ENCODE measurements at regions not wholly inside any gene's neighbourhood (a gene's known extent, or its start where the extent isn't known, plus 50 kb on each side); places are given as distances from the start of the nearest gene placed in this dataset.

DNA sequence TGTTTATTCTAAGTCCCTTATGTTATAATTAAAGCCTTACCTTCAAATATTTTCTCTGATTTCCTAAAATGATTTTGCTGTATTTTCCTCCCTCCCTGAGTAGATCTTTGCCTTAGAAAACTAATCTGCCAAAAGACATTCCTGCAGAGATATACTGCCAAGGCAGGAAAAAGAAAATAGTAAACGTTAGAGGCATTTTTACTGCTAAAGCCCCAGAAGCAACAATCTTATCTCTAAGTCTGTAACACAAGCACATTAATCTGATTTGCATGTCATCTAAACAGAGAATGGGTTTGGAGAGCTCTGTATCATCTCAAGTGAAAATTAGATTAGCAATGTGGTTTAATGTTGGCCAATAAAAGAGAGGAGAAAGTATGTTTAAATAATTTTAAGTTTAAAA is 847.7 kb downstream of the MAT2B start:
- DNase-seq (ENCODE audit: low read depth, low spot score) = no peak
- Histone ChIP-seq H3K27ac (ENCODE audit: low read length) (no peak overlapping the region), H3K4me1 (ENCODE audit: control insufficient read depth, insufficient read depth, low read length) (no peaks in the 10 kb centered on the region), H3K4me3 (ENCODE audit: low read length) (no peak overlapping the region), H3K9me3 (ENCODE audit: control insufficient read depth, insufficient read depth, low read length) (no peaks in the 10 kb centered on the region), H3K27me3 (ENCODE audit: control insufficient read depth, insufficient read depth, low read length) (no peaks in the 10 kb centered on the region), H3K36me3 (ENCODE audit: control insufficient read depth, insufficient read depth, low read length) (no peaks in the 10 kb centered on the region)
- no CpG with 5 or more reads among the region's 1 CpG for WGBS (ENCODE audit: insufficient coverage, insufficient read length)

GRCh38 chr5:164354139-164354751 is 848.8 kb downstream of the MAT2B start:
- H3K9me3 ChIP-seq (ENCODE audit: control insufficient read depth, insufficient read depth, low read length) = no peaks in the 10 kb centered on the region
- WGBS (ENCODE audit: insufficient coverage, insufficient read length) = 100% methylated on average over 1 of the region's 7 CpGs
- no peaks in the 10 kb centered on the region for H3K27me3 ChIP-seq (ENCODE audit: control insufficient read depth, insufficient read depth, low read length)
- DNase-seq (ENCODE audit: low read depth, low spot score) = no peak
- H3K4me1 ChIP-seq (ENCODE audit: control insufficient read depth, insufficient read depth, low read length) = no peaks in the 10 kb centered on the region
- H3K27ac ChIP-seq (ENCODE audit: low read length) = no peak overlapping the region
- no peaks in the 10 kb centered on the region for H3K36me3 ChIP-seq (ENCODE audit: control insufficient read depth, insufficient read depth, low read length)
- H3K4me3 ChIP-seq (ENCODE audit: low read length) = no peak overlapping the region

- Histone ChIP-seq H3K4me3 (ENCODE audit: low read length) (no peak overlapping the region), H3K36me3 (ENCODE audit: control insufficient read depth, insufficient read depth, low read length) (no peaks in the 10 kb centered on the region), H3K4me1 (ENCODE audit: control insufficient read depth, insufficient read depth, low read length) (no peaks in the 10 kb centered on the region), H3K27me3 (ENCODE audit: control insufficient read depth, insufficient read depth, low read length) (no peaks in the 10 kb centered on the region), H3K9me3 (ENCODE audit: control insufficient read depth, insufficient read depth, low read length) (no peaks in the 10 kb centered on the region), H3K27ac (ENCODE audit: low read length) (no peak overlapping the region)
- no peak for DNase-seq (ENCODE audit: low read depth, low spot score)
- no CpG with 5 or more reads among the region's 3 CpGs for WGBS (ENCODE audit: insufficient coverage, insufficient read length)
These were observed 849.9 kb downstream of the MAT2B start for GRCh38 chr5:164355267-164355830.

DNA sequence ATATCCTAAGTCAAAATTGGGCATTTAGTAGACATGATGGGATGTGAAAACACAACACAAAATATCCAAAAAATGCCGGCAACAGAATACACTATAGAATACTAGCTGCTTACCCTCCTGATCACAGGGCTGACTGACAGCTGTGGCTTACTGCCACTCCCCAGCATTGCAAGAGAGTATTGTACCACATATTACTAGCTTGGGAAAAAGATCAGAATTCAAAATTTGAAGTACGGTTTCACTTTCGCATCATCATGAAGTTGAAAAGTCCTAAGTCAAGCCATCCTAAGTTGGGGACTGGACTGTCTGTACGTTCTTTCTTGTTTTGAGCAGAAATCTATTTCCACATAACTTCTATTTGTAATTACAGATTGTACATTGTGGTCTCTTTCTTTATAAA is 851.4 kb downstream of the MAT2B start:
- H3K36me3 ChIP-seq (ENCODE audit: control insufficient read depth, insufficient read depth, low read length) = no peaks in the 10 kb centered on the region
- no peak overlapping the region for H3K4me3 ChIP-seq (ENCODE audit: low read length)
- no peak for DNase-seq (ENCODE audit: low read depth, low spot score)
- H3K27ac ChIP-seq (ENCODE audit: low read length) = no peak overlapping the region
- H3K9me3 ChIP-seq (ENCODE audit: control insufficient read depth, insufficient read depth, low read length) = no peaks in the 10 kb centered on the region
- no CpG with 5 or more reads among the region's 4 CpGs for WGBS (ENCODE audit: insufficient coverage, insufficient read length)
- H3K4me1 ChIP-seq (ENCODE audit: control insufficient read depth, insufficient read depth, low read length) = no peaks in the 10 kb centered on the region
- H3K27me3 ChIP-seq (ENCODE audit: control insufficient read depth, insufficient read depth, low read length) = no peaks in the 10 kb centered on the region

GRCh38 chr5:164357395-164358033 is 852.1 kb downstream of the MAT2B start:
- DNase-seq (ENCODE audit: low read depth, low spot score) = no peak
- Histone ChIP-seq H3K9me3 (ENCODE audit: control insufficient read depth, insufficient read depth, low read length) (no peaks in the 10 kb centered on the region), H3K27me3 (ENCODE audit: control insufficient read depth, insufficient read depth, low read length) (no peaks in the 10 kb centered on the region), H3K4me3 (ENCODE audit: low read length) (no peak overlapping the region), H3K36me3 (ENCODE audit: control insufficient read depth, insufficient read depth, low read length) (no peaks in the 10 kb centered on the region), H3K4me1 (ENCODE audit: control insufficient read depth, insufficient read depth, low read length) (no peaks in the 10 kb centered on the region), H3K27ac (ENCODE audit: low read length) (no peak overlapping the region)
- WGBS (ENCODE audit: insufficient coverage, insufficient read length) = no CpG with 5 or more reads among the region's 5 CpGs

GRCh38 chr5:164358531-164359259 is 853.3 kb downstream of the MAT2B start:
- Histone ChIP-seq H3K36me3 (ENCODE audit: control insufficient read depth, insufficient read depth, low read length) (no peaks in the 10 kb centered on the region), H3K4me1 (ENCODE audit: control insufficient read depth, insufficient read depth, low read length) (no peaks in the 10 kb centered on the region), H3K9me3 (ENCODE audit: control insufficient read depth, insufficient read depth, low read length) (no peaks in the 10 kb centered on the region), H3K4me3 (ENCODE audit: low read length) (no peak overlapping the region), H3K27ac (ENCODE audit: low read length) (no peak overlapping the region), H3K27me3 (ENCODE audit: control insufficient read depth, insufficient read depth, low read length) (no peaks in the 10 kb centered on the region)
- no CpG with 5 or more reads among the region's 4 CpGs for WGBS (ENCODE audit: insufficient coverage, insufficient read length)
- no peak for DNase-seq (ENCODE audit: low read depth, low spot score)

DNA sequence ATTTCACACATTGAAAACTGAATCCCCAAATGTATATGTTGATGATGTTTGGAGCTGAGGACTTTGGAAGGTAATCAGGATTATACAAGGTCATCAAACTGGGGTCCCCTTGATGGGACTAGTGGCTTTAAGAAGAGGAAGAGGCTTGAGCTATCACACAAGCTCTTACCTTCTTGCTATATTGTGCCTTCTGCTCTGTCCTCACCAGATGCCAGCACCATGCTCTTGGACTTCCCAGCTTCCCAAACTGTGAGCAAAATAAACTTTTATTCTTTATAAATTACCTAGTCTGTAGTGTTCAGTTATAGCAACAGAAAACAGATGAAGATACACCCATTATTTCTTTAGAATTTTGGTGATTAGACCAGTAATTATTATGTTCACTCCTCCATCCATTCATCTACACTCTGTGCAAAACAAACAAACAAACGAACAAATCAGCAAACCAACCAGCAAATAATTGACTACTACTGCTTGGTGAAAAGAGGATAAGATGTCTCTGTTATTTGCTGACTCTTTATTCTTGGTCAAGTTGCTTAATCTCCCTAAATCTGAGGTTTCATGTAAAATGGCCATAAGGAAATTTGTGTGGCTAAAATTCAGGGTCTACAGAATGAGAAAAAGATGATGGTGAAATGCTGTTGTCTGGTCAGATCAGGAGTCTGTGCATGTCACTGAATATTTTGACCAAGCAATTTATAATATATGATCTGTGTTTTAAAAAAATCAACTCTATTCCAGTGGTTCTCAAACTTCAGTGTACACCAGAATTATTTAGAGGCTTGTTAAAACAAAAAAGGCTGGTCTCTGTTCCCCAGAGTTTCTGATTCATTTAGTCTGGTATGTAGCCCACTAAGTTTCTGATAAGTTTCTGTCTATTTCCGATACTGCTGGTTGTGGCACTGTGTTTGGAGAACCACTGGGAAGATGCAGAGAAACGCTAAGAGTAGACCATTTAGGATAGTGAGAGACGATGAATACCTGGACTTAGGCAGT is 854.1 kb downstream of the MAT2B start:
- Histone ChIP-seq H3K4me3 (ENCODE audit: low read length) (no peak overlapping the region), H3K4me1 (ENCODE audit: control insufficient read depth, insufficient read depth, low read length) (no peaks in the 10 kb centered on the region), H3K9me3 (ENCODE audit: control insufficient read depth, insufficient read depth, low read length) (no peaks in the 10 kb centered on the region), H3K27ac (ENCODE audit: low read length) (no peak overlapping the region), H3K27me3 (ENCODE audit: control insufficient read depth, insufficient read depth, low read length) (no peaks in the 10 kb centered on the region), H3K36me3 (ENCODE audit: control insufficient read depth, insufficient read depth, low read length) (no peaks in the 10 kb centered on the region)
- no peak for DNase-seq (ENCODE audit: low read depth, low spot score)
- no CpG with 5 or more reads among the region's 4 CpGs for WGBS (ENCODE audit: insufficient coverage, insufficient read length)

- no peak overlapping the region for H3K27ac ChIP-seq (ENCODE audit: low read length)
- DNase-seq (ENCODE audit: low read depth, low spot score) = no peak
- no CpG with 5 or more reads among the region's 4 CpGs for WGBS (ENCODE audit: insufficient coverage, insufficient read length)
- H3K4me1 ChIP-seq (ENCODE audit: control insufficient read depth, insufficient read depth, low read length) = no peaks in the 10 kb centered on the region
- H3K27me3 ChIP-seq (ENCODE audit: control insufficient read depth, insufficient read depth, low read length) = no peaks in the 10 kb centered on the region
- H3K9me3 ChIP-seq (ENCODE audit: control insufficient read depth, insufficient read depth, low read length) = no peaks in the 10 kb centered on the region
- H3K36me3 ChIP-seq (ENCODE audit: control insufficient read depth, insufficient read depth, low read length) = no peaks in the 10 kb centered on the region
- no peak overlapping the region for H3K4me3 ChIP-seq (ENCODE audit: low read length)
These were observed 855.2 kb downstream of the MAT2B start for GRCh38 chr5:164360589-164360988.

DNA sequence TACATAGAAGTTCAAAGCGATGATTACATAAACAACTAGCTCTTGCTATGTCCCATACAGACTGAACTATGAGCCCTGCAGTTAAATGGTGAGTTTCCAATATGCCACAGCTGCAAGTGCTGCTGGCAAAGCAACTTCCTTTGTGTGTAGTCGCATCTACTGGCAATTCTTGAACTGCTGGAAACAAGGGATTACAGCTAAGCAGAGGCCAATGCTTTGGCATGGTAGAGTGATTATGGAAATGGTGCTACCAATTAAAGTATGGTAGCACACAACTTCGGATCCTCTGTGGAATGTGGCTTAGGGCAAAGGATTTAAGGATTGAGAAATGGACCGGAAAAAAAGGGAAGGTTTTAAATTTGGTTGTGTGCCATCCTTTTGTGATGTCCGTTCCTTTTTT is 856.6 kb downstream of the MAT2B start:
- H3K27me3 ChIP-seq (ENCODE audit: control insufficient read depth, insufficient read depth, low read length) = no peaks in the 10 kb centered on the region
- H3K27ac ChIP-seq (ENCODE audit: low read length) = no peak overlapping the region
- WGBS (ENCODE audit: insufficient coverage, insufficient read length) = no CpG with 5 or more reads among the region's 5 CpGs
- H3K9me3 ChIP-seq (ENCODE audit: control insufficient read depth, insufficient read depth, low read length) = no peaks in the 10 kb centered on the region
- H3K36me3 ChIP-seq (ENCODE audit: control insufficient read depth, insufficient read depth, low read length) = no peaks in the 10 kb centered on the region
- H3K4me1 ChIP-seq (ENCODE audit: control insufficient read depth, insufficient read depth, low read length) = no peaks in the 10 kb centered on the region
- H3K4me3 ChIP-seq (ENCODE audit: low read length) = no peak overlapping the region
- DNase-seq (ENCODE audit: low read depth, low spot score) = no peak

- Histone ChIP-seq H3K4me3 (ENCODE audit: low read length) (no peak overlapping the region), H3K9me3 (ENCODE audit: control insufficient read depth, insufficient read depth, low read length) (no peaks in the 10 kb centered on the region), H3K27ac (ENCODE audit: low read length) (no peak overlapping the region), H3K4me1 (ENCODE audit: control insufficient read depth, insufficient read depth, low read length) (no peaks in the 10 kb centered on the region), H3K27me3 (ENCODE audit: control insufficient read depth, insufficient read depth, low read length) (no peaks in the 10 kb centered on the region), H3K36me3 (ENCODE audit: control insufficient read depth, insufficient read depth, low read length) (no peaks in the 10 kb centered on the region)
- DNase-seq (ENCODE audit: low read depth, low spot score) = no peak
These were observed 857.4 kb downstream of the MAT2B start for GRCh38 chr5:164362835-164363234.
